Liver (tissue), 8 donors: ENCODE measurements at regions not wholly inside any gene's neighbourhood (a gene's known extent, or its start where the extent isn't known, plus 50 kb on each side); places are given as distances from the start of the nearest gene placed in this dataset.

Experiments
- DNase-seq: peaks from one replicate; pipeline ENCODE4 v3.0.0-alpha.2; 2017; ENCODE audit warnings: low spot score
- H3K27ac ChIP-seq, 2 donors: one replicate each; pipeline ENCODE4 v1.7.0; 2013; ENCODE audit warnings: inconsistent platforms in 2 of 2, low read length in 2 of 2, control low read depth in 1 of 2, low read depth in 1 of 2, mild to moderate bottlenecking in 1 of 2
- H3K27me3 ChIP-seq, 4 donors: one replicate each; pipeline versions ENCODE4 v1.6.1 to v1.7.0; 2013; ENCODE audit warnings: low read length in 3 of 4, inconsistent platforms in 1 of 4, mild to moderate bottlenecking in 1 of 4, moderate library complexity in 1 of 4; ENCODE audit not compliant: control insufficient read depth in 4 of 4, insufficient read depth in 4 of 4
- H3K36me3 ChIP-seq, 4 donors: one replicate each; pipeline versions ENCODE4 v1.6.1 to v1.7.0; 2013; ENCODE audit warnings: low read length in 3 of 4, mild to moderate bottlenecking in 3 of 4, low read depth in 1 of 4, moderate library complexity in 1 of 4; ENCODE audit not compliant: control insufficient read depth in 4 of 4, insufficient read depth in 3 of 4
- H3K4me1 ChIP-seq, 4 donors: one replicate each; pipeline versions ENCODE4 v1.6.1 to v1.7.0; 2013; ENCODE audit warnings: low read length in 3 of 4, mild to moderate bottlenecking in 3 of 4, moderate library complexity in 1 of 4; ENCODE audit not compliant: control insufficient read depth in 4 of 4, insufficient read depth in 4 of 4
- H3K4me3 ChIP-seq, 3 donors: one replicate each; pipeline versions ENCODE4 v1.6.1 to v1.7.0; 2013; ENCODE audit warnings: low read length in 3 of 3, control low read depth in 1 of 3, low read depth in 1 of 3, mild to moderate bottlenecking in 1 of 3
- H3K9ac ChIP-seq, 2 donors: one replicate each; pipeline ENCODE4 v1.7.0; 2013; ENCODE audit warnings: low read length in 2 of 2, mild to moderate bottlenecking in 2 of 2, moderate library complexity in 2 of 2, control low read depth in 1 of 2, low read depth in 1 of 2
- H3K9me3 ChIP-seq, 4 donors: one replicate each; pipeline versions ENCODE4 v1.6.1 to v1.7.0; 2013; ENCODE audit warnings: low read length in 3 of 4; ENCODE audit not compliant: control insufficient read depth in 4 of 4
- ATF3 ChIP-seq: IDR thresholded peaks from 2 replicates; pipeline ENCODE4 v1.6.1; 2016; ENCODE audit warnings: antibody characterized with exemption
- EGR1 ChIP-seq, 2 donors: IDR thresholded peaks; 2 replicates each; pipeline ENCODE4 v1.6.1; 2016 to 2018; ENCODE audit warnings: antibody characterized with exemption in 2 of 2, low read depth in 2 of 2
- FOXA1 ChIP-seq: IDR thresholded peaks from 2 replicates; pipeline ENCODE4 v1.6.1; 2016; ENCODE audit warnings: antibody characterized with exemption
- FOXA2 ChIP-seq: IDR thresholded peaks from 2 replicates; pipeline ENCODE4 v1.6.1; 2016; ENCODE audit warnings: antibody characterized with exemption
- GABPA ChIP-seq, 2 donors: IDR thresholded peaks in 1 of 2; conservative IDR thresholded peaks in 1 of 2; 2 replicates each; pipeline ENCODE4 v1.6.1; 2016; ENCODE audit warnings: antibody characterized with exemption in 2 of 2, mild to moderate bottlenecking in 1 of 2, moderate library complexity in 1 of 2
- HNF4A ChIP-seq, 2 donors: conservative IDR thresholded peaks; 2 replicates each; pipeline ENCODE4 v1.6.1; 2016; ENCODE audit warnings: antibody characterized with exemption in 2 of 2, mild to moderate bottlenecking in 2 of 2
- HNF4G ChIP-seq: IDR thresholded peaks from 2 replicates; pipeline ENCODE4 v1.6.1; 2016; ENCODE audit warnings: antibody characterized with exemption
- JUND ChIP-seq, 2 donors: IDR thresholded peaks; 2 replicates each; pipeline ENCODE4 v1.6.1; 2016; ENCODE audit warnings: antibody characterized with exemption in 2 of 2
- MAX ChIP-seq: IDR thresholded peaks from 2 replicates; pipeline ENCODE4 v1.6.1; 2016; ENCODE audit warnings: antibody characterized with exemption
- NR2F2 ChIP-seq: IDR thresholded peaks from 2 replicates; pipeline ENCODE4 v1.6.1; 2016; ENCODE audit warnings: antibody characterized with exemption
- RAD21 ChIP-seq, 2 donors: IDR thresholded peaks; 2 replicates each; pipeline ENCODE4 v1.6.1; 2016; ENCODE audit warnings: antibody characterized with exemption in 2 of 2, mild to moderate bottlenecking in 2 of 2
- RXRA ChIP-seq, 2 donors: IDR thresholded peaks; 2 replicates each; pipeline ENCODE4 v1.6.1; 2017 to 2018; ENCODE audit warnings: antibody characterized with exemption in 2 of 2, mild to moderate bottlenecking in 1 of 2
- SP1 ChIP-seq: IDR thresholded peaks from 2 replicates; pipeline ENCODE4 v1.6.1; 2018; ENCODE audit warnings: antibody characterized with exemption, mild to moderate bottlenecking
- TAF1 ChIP-seq: conservative IDR thresholded peaks from 2 replicates; pipeline ENCODE4 v1.6.1; 2016; ENCODE audit warnings: antibody characterized with exemption, mild to moderate bottlenecking
- YY1 ChIP-seq: IDR thresholded peaks from 2 replicates; pipeline ENCODE4 v1.6.1; 2016; ENCODE audit warnings: antibody characterized with exemption, mild to moderate bottlenecking
- WGBS: extraction: QIAGEN DNeasy Blood & Tissue Kit; methylation state at CpG from one replicate; pipeline ENCODE4 v1.1.7; 2013; 5-methylcytosine and 5-hydroxymethylcytosine counted together
- TF ChIP-seq, protein P1 (sequence below): IDR thresholded peaks from 2 replicates; pipeline ENCODE4 v1.6.1; 2016; ENCODE audit warnings: antibody characterized with exemption
- TF ChIP-seq, protein P2 (sequence below): fragments of 150-350 bp; IDR thresholded peaks from 2 replicates; pipeline ENCODE4 v1.5.1; 2017; ENCODE audit warnings: improper control_type of control experiment, low read depth, low read length; ENCODE audit not compliant: missing input control
- donor health status: healthy.
- donor health status: healthy.
- donor health status: healthy.
- donor health status: healthy.
- donor health status: healthy.

DNA sequence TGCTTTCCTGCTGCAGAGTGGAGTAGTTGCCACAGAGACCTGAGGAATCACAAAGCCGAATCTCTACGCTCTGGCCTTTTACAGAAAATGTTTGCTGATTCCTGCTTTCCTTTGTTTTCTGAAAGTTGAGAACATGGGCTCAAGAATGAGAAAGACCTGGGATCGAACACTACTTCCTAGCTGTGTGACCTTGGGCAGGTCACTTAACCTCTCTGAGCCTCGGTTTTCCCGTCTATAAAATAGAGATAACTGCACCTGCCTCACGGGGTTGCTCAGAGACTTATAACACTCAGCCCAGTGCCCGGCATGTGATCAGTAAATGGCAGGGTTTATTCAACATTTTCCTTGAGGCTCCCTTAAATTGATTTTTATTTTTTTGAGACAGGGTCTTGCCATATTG is 70.9 kb upstream of the ALX4 start:
- H3K4me1 ChIP-seq = peaks cover 0 to 26% (median 18%) of the 10 kb centered on the region in 4 donors
- TF ChIP-seq HNF4G (no peak), TAF1 (no peak), HNF4A (conservative IDR thresholded peaks at IDR 0.05) (no peak), FOXA2 (no peak), SP1 (no peak), YY1 (no peak), JUND (IDR thresholded peaks at IDR 0.05) (no peak), RAD21 (IDR thresholded peaks at IDR 0.05) (no peak), RXRA (IDR thresholded peaks at IDR 0.05) (no peak), NR2F2 (no peak), FOXA1 (no peak), ATF3 (no peak), GABPA (IDR thresholded peaks at IDR 0.05 in 1 of 2, conservative IDR thresholded peaks at IDR 0.05 in 1 of 2) (no peak), MAX (no peak), EGR1 (IDR thresholded peaks at IDR 0.05; ENCODE audit: low read depth in 2 of 2) (no peak)
- TF ChIP-seq, protein P1, sequence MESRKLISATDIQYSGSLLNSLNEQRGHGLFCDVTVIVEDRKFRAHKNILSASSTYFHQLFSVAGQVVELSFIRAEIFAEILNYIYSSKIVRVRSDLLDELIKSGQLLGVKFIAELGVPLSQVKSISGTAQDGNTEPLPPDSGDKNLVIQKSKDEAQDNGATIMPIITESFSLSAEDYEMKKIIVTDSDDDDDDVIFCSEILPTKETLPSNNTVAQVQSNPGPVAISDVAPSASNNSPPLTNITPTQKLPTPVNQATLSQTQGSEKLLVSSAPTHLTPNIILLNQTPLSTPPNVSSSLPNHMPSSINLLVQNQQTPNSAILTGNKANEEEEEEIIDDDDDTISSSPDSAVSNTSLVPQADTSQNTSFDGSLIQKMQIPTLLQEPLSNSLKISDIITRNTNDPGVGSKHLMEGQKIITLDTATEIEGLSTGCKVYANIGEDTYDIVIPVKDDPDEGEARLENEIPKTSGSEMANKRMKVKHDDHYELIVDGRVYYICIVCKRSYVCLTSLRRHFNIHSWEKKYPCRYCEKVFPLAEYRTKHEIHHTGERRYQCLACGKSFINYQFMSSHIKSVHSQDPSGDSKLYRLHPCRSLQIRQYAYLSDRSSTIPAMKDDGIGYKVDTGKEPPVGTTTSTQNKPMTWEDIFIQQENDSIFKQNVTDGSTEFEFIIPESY = no peak
- TF ChIP-seq, protein P2, sequence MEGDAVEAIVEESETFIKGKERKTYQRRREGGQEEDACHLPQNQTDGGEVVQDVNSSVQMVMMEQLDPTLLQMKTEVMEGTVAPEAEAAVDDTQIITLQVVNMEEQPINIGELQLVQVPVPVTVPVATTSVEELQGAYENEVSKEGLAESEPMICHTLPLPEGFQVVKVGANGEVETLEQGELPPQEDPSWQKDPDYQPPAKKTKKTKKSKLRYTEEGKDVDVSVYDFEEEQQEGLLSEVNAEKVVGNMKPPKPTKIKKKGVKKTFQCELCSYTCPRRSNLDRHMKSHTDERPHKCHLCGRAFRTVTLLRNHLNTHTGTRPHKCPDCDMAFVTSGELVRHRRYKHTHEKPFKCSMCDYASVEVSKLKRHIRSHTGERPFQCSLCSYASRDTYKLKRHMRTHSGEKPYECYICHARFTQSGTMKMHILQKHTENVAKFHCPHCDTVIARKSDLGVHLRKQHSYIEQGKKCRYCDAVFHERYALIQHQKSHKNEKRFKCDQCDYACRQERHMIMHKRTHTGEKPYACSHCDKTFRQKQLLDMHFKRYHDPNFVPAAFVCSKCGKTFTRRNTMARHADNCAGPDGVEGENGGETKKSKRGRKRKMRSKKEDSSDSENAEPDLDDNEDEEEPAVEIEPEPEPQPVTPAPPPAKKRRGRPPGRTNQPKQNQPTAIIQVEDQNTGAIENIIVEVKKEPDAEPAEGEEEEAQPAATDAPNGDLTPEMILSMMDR = no peak
- no peak overlapping the region for H3K4me3 ChIP-seq
- H3K27me3 ChIP-seq = no peaks in the 10 kb centered on the region
- H3K9me3 ChIP-seq = no peaks in the 10 kb centered on the region
- WGBS = 86% methylated on average over 7 of the region's 7 CpGs
- no peaks in the 10 kb centered on the region for H3K36me3 ChIP-seq
- no peak overlapping the region for H3K9ac ChIP-seq
- H3K27ac ChIP-seq = no peak overlapping the region
- no peak for DNase-seq

- no peaks in the 10 kb centered on the region for H3K9me3 ChIP-seq
Observed at GRCh38 chr11:44381261-44381660, 71.3 kb upstream of the ALX4 start.

More at GRCh38 chr11:44381261-44381660, 71.3 kb upstream of the ALX4 start:
- no peak for TF ChIP-seq FOXA2
- no peak for TF ChIP-seq RAD21 (IDR thresholded peaks at IDR 0.05)
- no peak for TF ChIP-seq SP1
- TF ChIP-seq FOXA1 = no peak
- TF ChIP-seq GABPA (IDR thresholded peaks at IDR 0.05 in 1 of 2, conservative IDR thresholded peaks at IDR 0.05 in 1 of 2) = no peak
- TF ChIP-seq YY1 = no peak
- TF ChIP-seq, protein P2 = no peak
- Histone ChIP-seq H3K4me1 (peaks cover 0 to 26% (median 18%) of the 10 kb centered on the region in 4 donors), H3K27ac (no peak overlapping the region), H3K9ac (no peak overlapping the region), H3K36me3 (no peaks in the 10 kb centered on the region), H3K27me3 (no peaks in the 10 kb centered on the region), H3K4me3 (no peak overlapping the region)
- DNase-seq = no peak
- WGBS = 89% methylated on average over 6 of the region's 6 CpGs
